HL-60 (cell line): ENCODE measurements at regions not wholly inside any gene's neighbourhood (a gene's known extent, or its start where the extent isn't known, plus 50 kb on each side); places are given as distances from the start of the nearest gene placed in this dataset.

Source experiments
- GABPA ChIP-seq: IDR thresholded peaks from 2 replicates; pipeline ENCODE4 v1.6.1; 2012; ENCODE audit warnings: low read depth
- TF ChIP-seq, protein P1 (sequence below): IDR thresholded peaks from one replicate; pipeline ENCODE4 v1.5.1; 2011; ENCODE audit warnings: low read length, control low read depth, inconsistent platforms; ENCODE audit not compliant: insufficient read depth

DNA sequence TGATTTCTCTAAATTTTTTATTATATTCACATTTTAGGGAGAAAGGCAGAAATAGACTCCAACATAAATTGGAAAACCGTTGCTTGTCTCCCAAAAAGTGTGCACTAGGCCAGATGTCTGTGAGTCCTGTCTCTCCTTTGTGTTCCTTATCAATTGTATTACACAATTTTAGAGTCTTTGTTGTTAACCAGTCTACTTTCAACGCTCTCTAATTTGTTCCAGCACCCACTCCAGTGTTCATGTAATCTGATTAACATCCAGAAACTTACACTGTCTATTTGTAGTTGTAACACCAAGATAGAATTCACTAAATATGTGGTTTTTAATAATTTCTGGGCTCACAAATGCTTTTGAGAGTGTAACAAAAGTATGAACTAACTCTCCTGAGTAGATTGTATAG, 195.6 kb downstream of the FSIP2 start:
- TF ChIP-seq, protein P1, sequence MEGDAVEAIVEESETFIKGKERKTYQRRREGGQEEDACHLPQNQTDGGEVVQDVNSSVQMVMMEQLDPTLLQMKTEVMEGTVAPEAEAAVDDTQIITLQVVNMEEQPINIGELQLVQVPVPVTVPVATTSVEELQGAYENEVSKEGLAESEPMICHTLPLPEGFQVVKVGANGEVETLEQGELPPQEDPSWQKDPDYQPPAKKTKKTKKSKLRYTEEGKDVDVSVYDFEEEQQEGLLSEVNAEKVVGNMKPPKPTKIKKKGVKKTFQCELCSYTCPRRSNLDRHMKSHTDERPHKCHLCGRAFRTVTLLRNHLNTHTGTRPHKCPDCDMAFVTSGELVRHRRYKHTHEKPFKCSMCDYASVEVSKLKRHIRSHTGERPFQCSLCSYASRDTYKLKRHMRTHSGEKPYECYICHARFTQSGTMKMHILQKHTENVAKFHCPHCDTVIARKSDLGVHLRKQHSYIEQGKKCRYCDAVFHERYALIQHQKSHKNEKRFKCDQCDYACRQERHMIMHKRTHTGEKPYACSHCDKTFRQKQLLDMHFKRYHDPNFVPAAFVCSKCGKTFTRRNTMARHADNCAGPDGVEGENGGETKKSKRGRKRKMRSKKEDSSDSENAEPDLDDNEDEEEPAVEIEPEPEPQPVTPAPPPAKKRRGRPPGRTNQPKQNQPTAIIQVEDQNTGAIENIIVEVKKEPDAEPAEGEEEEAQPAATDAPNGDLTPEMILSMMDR: no peak
- no peak for TF ChIP-seq GABPA
